ENCODE measurements at regions not wholly inside any gene's neighbourhood (a gene's known extent, or its start where the extent isn't known, plus 50 kb on each side); places are given as distances from the start of the nearest gene placed in this dataset.

- DNase-seq (no peak), ATAC-seq (no peak)
- Histone ChIP-seq H3K9me3 (no peaks in the 10 kb centered on the region), H3K4me1 (no peaks in the 10 kb centered on the region), H3K4me3 (no peak overlapping the region), H3K36me3 (no peaks in the 10 kb centered on the region), H3K27me3 (no peaks in the 10 kb centered on the region), H3K27ac (no peak overlapping the region)
- in situ Hi-C loops (cut with MboI; ENCODE audit: low sequenced_read_pairs in 4 of 4) (no loop called here), intact Hi-C loops (cut with DNase I; ENCODE audit: low total_unique reads) (no loop called here)
- TF ChIP-seq, protein P1, sequence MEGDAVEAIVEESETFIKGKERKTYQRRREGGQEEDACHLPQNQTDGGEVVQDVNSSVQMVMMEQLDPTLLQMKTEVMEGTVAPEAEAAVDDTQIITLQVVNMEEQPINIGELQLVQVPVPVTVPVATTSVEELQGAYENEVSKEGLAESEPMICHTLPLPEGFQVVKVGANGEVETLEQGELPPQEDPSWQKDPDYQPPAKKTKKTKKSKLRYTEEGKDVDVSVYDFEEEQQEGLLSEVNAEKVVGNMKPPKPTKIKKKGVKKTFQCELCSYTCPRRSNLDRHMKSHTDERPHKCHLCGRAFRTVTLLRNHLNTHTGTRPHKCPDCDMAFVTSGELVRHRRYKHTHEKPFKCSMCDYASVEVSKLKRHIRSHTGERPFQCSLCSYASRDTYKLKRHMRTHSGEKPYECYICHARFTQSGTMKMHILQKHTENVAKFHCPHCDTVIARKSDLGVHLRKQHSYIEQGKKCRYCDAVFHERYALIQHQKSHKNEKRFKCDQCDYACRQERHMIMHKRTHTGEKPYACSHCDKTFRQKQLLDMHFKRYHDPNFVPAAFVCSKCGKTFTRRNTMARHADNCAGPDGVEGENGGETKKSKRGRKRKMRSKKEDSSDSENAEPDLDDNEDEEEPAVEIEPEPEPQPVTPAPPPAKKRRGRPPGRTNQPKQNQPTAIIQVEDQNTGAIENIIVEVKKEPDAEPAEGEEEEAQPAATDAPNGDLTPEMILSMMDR (IDR thresholded peaks at IDR 0.05 in 4 of 5, conservative IDR thresholded peaks at IDR 0.05 in 1 of 5) = no peak
- no peak for TF ChIP-seq POLR2A (IDR thresholded peaks at IDR 0.05)
Observed at GRCh38 chr4:173590697-173591096, 60.7 kb upstream of the HAND2 start.

GRCh38 chr4:173585876-173586572, 56.0 kb upstream of the HAND2 start:
- no peaks in the 10 kb centered on the region for H3K4me1 ChIP-seq
- DNase-seq (no peak), ATAC-seq (no peak)
- H3K4me3 ChIP-seq = no peak overlapping the region
- intact Hi-C loops (cut with DNase I; ENCODE audit: low total_unique reads) (no loop called here), in situ Hi-C loops (cut with MboI; ENCODE audit: low sequenced_read_pairs in 4 of 4) (no loop called here)
- H3K27ac ChIP-seq = no peak overlapping the region
- H3K9me3 ChIP-seq = no peaks in the 10 kb centered on the region
- H3K36me3 ChIP-seq = no peaks in the 10 kb centered on the region
- H3K27me3 ChIP-seq = no peaks in the 10 kb centered on the region
- TF ChIP-seq, protein P1 (IDR thresholded peaks at IDR 0.05 in 4 of 5, conservative IDR thresholded peaks at IDR 0.05 in 1 of 5) = no peak
- TF ChIP-seq POLR2A (IDR thresholded peaks at IDR 0.05) = no peak

DNA sequence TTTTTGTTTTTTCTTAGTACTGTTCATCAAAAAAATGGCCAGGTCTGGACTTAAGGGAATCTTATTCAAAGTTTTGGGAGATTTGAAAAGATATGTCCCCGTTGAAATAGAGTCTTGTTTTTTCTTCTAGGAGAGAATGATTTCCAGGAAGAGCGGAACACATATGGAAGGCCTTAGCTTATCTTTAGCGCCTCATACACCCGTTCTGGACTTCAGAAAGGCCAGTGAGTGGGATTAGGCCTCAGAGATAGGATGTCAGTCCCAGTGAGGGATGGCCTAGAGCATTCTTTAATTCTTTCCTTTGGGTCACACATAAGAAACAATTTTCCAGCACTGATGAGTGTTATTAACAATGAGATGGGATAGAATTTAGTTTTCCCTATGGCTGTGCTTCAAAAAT, 54.5 kb upstream of the HAND2 start:
- no peak for ATAC-seq
- H3K27me3 ChIP-seq = no peaks in the 10 kb centered on the region
- H3K36me3 ChIP-seq = no peaks in the 10 kb centered on the region
- in situ Hi-C loops (cut with MboI; ENCODE audit: low sequenced_read_pairs in 4 of 4) (no loop called here), intact Hi-C loops (cut with DNase I; ENCODE audit: low total_unique reads) (no loop called here)
- no peak for TF ChIP-seq POLR2A (IDR thresholded peaks at IDR 0.05)
- TF ChIP-seq, protein P1 (IDR thresholded peaks at IDR 0.05 in 4 of 5, conservative IDR thresholded peaks at IDR 0.05 in 1 of 5) = no peak
- H3K9me3 ChIP-seq = no peaks in the 10 kb centered on the region
- H3K4me3 ChIP-seq = no peak overlapping the region
- H3K4me1 ChIP-seq = no peaks in the 10 kb centered on the region
- no peak for DNase-seq
- no peak overlapping the region for H3K27ac ChIP-seq
